ENCODE measurements at regions not wholly inside any gene's neighbourhood (a gene's known extent, or its start where the extent isn't known, plus 50 kb on each side); places are given as distances from the start of the nearest gene placed in this dataset.

DNA sequence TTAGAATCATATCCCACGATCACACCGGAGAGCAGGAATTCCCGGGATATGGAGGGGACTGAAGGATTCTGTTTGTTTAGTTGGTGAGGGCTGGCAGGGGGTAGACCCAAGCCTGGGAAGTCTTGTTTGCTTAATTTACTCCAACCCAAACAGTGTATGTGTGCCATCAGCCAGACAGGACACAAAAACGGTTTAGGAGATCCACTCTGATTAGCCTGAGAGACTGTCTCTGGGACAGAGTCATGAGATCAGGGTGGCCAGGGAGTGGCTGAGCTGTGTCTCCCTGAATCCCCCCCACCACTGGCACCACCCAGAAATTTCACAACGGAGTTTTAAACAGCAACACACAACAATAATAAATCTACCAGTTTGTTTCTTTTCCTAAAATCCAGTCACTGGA, 127.0 kb downstream of the RBFOX3 start:
- no peak for TF ChIP-seq EZH2 (IDR thresholded peaks at IDR 0.05; ENCODE audit: borderline replicate concordance, low read depth, low read length, severe bottlenecking)
- no peak for TF ChIP-seq POLR2A (IDR thresholded peaks at IDR 0.05; ENCODE audit: low read depth, low read length)
- no peak for TF ChIP-seq FOS (IDR thresholded peaks at IDR 0.05; ENCODE audit: borderline replicate concordance, insufficient read depth, low read length)
- no peak for TF ChIP-seq MAX (IDR thresholded peaks at IDR 0.05; ENCODE audit: insufficient read depth, insufficient read length)
- no peak for TF ChIP-seq GATA2 (IDR thresholded peaks at IDR 0.05; ENCODE audit: insufficient read depth, insufficient read length, low read depth, low read length)
- no peak for TF ChIP-seq POLR2AphosphoS5 (IDR thresholded peaks at IDR 0.05; ENCODE audit: insufficient read depth, low read depth, low read length)
- TF ChIP-seq MYC (IDR thresholded peaks at IDR 0.05; ENCODE audit: low read depth, low read length) = no peak
- TF ChIP-seq, protein P1, sequence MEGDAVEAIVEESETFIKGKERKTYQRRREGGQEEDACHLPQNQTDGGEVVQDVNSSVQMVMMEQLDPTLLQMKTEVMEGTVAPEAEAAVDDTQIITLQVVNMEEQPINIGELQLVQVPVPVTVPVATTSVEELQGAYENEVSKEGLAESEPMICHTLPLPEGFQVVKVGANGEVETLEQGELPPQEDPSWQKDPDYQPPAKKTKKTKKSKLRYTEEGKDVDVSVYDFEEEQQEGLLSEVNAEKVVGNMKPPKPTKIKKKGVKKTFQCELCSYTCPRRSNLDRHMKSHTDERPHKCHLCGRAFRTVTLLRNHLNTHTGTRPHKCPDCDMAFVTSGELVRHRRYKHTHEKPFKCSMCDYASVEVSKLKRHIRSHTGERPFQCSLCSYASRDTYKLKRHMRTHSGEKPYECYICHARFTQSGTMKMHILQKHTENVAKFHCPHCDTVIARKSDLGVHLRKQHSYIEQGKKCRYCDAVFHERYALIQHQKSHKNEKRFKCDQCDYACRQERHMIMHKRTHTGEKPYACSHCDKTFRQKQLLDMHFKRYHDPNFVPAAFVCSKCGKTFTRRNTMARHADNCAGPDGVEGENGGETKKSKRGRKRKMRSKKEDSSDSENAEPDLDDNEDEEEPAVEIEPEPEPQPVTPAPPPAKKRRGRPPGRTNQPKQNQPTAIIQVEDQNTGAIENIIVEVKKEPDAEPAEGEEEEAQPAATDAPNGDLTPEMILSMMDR (IDR thresholded peaks at IDR 0.05; ENCODE audit: extremely low read depth in 1 of 2, insufficient read depth in 1 of 2, low read depth in 1 of 2, low read length in 2 of 2) = no peak
- TF ChIP-seq JUN (IDR thresholded peaks at IDR 0.05; ENCODE audit: borderline replicate concordance, insufficient read depth, insufficient read length, low read depth) = no peak
- no peaks in the 10 kb centered on the region for H3K36me3 ChIP-seq (ENCODE audit: control insufficient read depth in 2 of 2, extremely low read depth in 1 of 2, insufficient read depth in 2 of 2, low read length in 2 of 2)
- FAIRE-seq = no peak
- H3K4me2 ChIP-seq (ENCODE audit: insufficient read depth, low read length) = no peak overlapping the region
- no peak overlapping the region for H3K9ac ChIP-seq (replicated peaks; ENCODE audit: extremely low read depth, insufficient read depth, low read length)
- H3K4me3 ChIP-seq (replicated peaks in 1 of 3; ENCODE audit: insufficient read depth in 1 of 3, low read depth in 1 of 3, low read length in 3 of 3) = no peak overlapping the region
- intact Hi-C loops (cut with micrococcal nuclease) = no loop called here
- ChIA-PET POLR2A (no interaction called here), CTCF (no interaction called here)
- no peak overlapping the region for H3K27ac ChIP-seq (ENCODE audit: insufficient read depth, low read depth, low read length)
- dilution Hi-C loops (cut with MboI; ENCODE audit: extremely low pct_ligation_motif_present, low sequenced_read_pairs) = no loop called here
- no peaks in the 10 kb centered on the region for H3K79me2 ChIP-seq (ENCODE audit: control insufficient read depth, insufficient read depth, low read length)
- no peaks in the 10 kb centered on the region for H3K9me3 ChIP-seq (replicated peaks; ENCODE audit: control insufficient read depth, insufficient read depth, low read length)
- no peaks in the 10 kb centered on the region for H4K20me1 ChIP-seq (replicated peaks; ENCODE audit: control insufficient read depth, extremely low read depth, insufficient read depth, low read length)
- no peak for DNase-seq (ENCODE audit: low read depth, low spot score)
- H3K4me1 ChIP-seq (ENCODE audit: control insufficient read depth, extremely low read depth, insufficient read depth, low read length) = no peaks in the 10 kb centered on the region
- no peaks in the 10 kb centered on the region for H3K9me1 ChIP-seq (replicated peaks; ENCODE audit: control insufficient read depth, extremely low read depth, insufficient read depth, low read length)
- BruUV-seq (replicated peaks) = no TSS peak
- H2AFZ ChIP-seq (ENCODE audit: low read depth, low read length) = no peak overlapping the region
- no peaks in the 10 kb centered on the region for H3K27me3 ChIP-seq (ENCODE audit: control insufficient read depth in 2 of 2, insufficient read depth in 2 of 2, low read length in 2 of 2)
